Astrocyte (in vitro differentiated cells and primary cell): ENCODE measurements at regions not wholly inside any gene's neighbourhood (a gene's known extent, or its start where the extent isn't known, plus 50 kb on each side); places are given as distances from the start of the nearest gene placed in this dataset.

ENCODE experiments used
- EZH2 ChIP-seq: IDR thresholded peaks from 2 replicates; pipeline ENCODE4 v1.6.1; 2012; ENCODE audit warnings: mild to moderate bottlenecking, low read length, inconsistent platforms; ENCODE audit not compliant: insufficient read depth
- TF ChIP-seq, protein P1 (sequence below): IDR thresholded peaks from 2 replicates; pipeline ENCODE4 v1.5.1; 2011; ENCODE audit warnings: low read depth, mild to moderate bottlenecking, inconsistent platforms, low read length, moderate library complexity; ENCODE audit not compliant: insufficient read depth

DNA sequence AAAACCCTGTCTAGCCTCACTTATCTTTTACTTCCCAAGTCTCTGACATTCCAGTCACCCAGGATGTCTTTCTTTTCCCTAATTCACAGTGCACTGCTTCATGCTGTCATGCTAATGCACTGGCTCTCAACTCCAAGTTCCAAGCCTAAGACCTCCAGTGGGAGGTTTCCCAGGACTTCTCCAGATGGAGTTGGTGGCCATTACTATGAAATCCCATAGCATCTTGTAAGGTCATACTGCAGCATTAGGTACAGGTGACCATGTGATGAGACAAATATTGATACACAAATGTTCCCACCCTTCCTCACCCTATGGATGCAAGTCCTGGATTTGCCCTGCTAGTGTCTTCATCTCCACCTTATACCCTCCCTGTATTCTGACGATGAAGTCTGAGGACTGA is 138.6 kb upstream of the PRICKLE2 start:
- TF ChIP-seq, protein P1, sequence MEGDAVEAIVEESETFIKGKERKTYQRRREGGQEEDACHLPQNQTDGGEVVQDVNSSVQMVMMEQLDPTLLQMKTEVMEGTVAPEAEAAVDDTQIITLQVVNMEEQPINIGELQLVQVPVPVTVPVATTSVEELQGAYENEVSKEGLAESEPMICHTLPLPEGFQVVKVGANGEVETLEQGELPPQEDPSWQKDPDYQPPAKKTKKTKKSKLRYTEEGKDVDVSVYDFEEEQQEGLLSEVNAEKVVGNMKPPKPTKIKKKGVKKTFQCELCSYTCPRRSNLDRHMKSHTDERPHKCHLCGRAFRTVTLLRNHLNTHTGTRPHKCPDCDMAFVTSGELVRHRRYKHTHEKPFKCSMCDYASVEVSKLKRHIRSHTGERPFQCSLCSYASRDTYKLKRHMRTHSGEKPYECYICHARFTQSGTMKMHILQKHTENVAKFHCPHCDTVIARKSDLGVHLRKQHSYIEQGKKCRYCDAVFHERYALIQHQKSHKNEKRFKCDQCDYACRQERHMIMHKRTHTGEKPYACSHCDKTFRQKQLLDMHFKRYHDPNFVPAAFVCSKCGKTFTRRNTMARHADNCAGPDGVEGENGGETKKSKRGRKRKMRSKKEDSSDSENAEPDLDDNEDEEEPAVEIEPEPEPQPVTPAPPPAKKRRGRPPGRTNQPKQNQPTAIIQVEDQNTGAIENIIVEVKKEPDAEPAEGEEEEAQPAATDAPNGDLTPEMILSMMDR = no peak
- TF ChIP-seq EZH2 = no peak
